ENCODE measurements at regions not wholly inside any gene's neighbourhood (a gene's known extent, or its start where the extent isn't known, plus 50 kb on each side); places are given as distances from the start of the nearest gene placed in this dataset.

DNA sequence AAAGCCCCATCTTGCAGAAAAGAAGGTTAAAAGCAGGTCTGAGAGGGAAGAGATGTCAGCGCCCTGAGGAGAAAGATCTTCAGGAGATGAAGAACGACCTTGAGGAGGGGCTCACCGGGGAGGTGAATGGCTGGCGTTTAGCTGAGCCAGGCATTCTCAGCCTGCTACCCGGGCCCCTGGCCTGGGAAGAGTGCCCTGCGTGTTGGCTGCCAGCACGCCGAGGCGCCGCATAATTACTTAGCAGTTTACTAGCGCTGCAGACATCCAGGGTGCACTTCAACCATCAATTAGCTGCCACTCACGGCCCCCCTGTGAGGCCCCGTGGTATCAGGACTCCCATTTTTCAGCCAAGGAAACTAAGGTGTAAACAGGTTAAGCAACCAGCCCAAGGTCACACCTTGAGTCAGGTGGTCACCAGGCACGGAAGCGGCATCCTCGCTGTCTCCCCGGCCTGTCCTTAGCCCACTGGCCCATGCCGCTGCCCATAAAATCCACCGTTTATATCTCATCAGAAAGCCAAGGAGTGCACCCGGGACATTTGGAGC lies 551.9 kb downstream of the BNC2 start:
- H3K4me3 Mint-ChIP-seq = no peak overlapping the region
- H3K27ac Mint-ChIP-seq = no peak overlapping the region
- no peaks in the 10 kb centered on the region for H3K36me3 Mint-ChIP-seq
- no peaks in the 10 kb centered on the region for H3K9me3 Mint-ChIP-seq (ENCODE audit: low read depth)
- H3K4me1 Mint-ChIP-seq (ENCODE audit: low read depth) = no peaks in the 10 kb centered on the region
- no peaks in the 10 kb centered on the region for H3K27me3 Mint-ChIP-seq

DNA sequence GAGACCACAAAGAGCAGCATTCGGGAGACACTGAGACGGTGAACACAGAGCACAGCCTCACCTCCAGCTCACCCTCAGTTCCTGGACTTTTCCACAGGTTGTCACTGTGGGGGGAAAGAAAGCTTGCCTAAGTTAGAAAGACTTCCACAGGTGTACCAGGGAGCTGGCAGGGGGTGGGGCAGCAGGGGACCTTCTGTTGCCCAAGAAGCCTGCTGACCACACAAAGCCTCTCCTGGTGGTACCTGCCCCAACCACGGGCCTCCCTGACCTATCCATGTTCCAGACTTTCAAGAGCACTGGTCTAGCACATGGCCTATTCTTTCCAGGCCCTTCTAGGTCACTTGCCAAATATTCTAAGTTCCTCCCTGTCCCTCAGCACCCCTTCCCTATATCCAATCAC lies 550.8 kb downstream of the BNC2 start:
- Mint-ChIP-seq H3K4me1 (ENCODE audit: low read depth) (no peaks in the 10 kb centered on the region), H3K27me3 (no peaks in the 10 kb centered on the region), H3K9me3 (ENCODE audit: low read depth) (no peaks in the 10 kb centered on the region), H3K27ac (no peak overlapping the region), H3K4me3 (no peak overlapping the region), H3K36me3 (no peaks in the 10 kb centered on the region)

DNA sequence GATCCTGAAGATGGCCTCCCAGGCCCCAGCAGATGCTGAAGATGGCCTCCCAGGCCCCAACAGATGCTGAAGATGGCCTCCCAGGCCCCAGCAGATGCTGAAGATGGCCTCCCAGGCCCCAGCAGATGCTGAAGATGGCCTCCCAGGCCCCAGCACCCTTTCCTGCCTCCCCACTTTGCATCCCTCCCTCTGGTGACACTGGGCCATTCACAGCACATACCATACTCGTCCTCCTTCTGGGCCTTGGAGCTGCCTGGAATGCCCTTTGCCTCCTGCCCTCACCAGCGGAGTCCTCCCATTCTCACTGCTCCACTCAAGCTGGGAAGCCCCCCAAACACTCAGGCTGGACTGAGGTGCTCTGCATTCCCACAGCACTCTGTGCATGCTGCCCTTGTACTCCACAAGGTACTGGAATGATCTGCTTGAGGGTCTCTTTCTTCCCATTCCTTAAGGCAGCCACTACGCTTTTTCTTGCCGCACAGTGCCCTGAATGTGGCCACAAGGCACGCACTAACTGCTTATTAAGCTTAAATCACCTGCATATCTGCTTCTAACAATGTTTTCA lies 550.0 kb downstream of the BNC2 start:
- H3K27ac Mint-ChIP-seq = no peak overlapping the region
- H3K36me3 Mint-ChIP-seq = no peaks in the 10 kb centered on the region
- no peaks in the 10 kb centered on the region for H3K4me1 Mint-ChIP-seq (ENCODE audit: low read depth)
- no peaks in the 10 kb centered on the region for H3K9me3 Mint-ChIP-seq (ENCODE audit: low read depth)
- H3K4me3 Mint-ChIP-seq = no peak overlapping the region
- no peaks in the 10 kb centered on the region for H3K27me3 Mint-ChIP-seq

DNA sequence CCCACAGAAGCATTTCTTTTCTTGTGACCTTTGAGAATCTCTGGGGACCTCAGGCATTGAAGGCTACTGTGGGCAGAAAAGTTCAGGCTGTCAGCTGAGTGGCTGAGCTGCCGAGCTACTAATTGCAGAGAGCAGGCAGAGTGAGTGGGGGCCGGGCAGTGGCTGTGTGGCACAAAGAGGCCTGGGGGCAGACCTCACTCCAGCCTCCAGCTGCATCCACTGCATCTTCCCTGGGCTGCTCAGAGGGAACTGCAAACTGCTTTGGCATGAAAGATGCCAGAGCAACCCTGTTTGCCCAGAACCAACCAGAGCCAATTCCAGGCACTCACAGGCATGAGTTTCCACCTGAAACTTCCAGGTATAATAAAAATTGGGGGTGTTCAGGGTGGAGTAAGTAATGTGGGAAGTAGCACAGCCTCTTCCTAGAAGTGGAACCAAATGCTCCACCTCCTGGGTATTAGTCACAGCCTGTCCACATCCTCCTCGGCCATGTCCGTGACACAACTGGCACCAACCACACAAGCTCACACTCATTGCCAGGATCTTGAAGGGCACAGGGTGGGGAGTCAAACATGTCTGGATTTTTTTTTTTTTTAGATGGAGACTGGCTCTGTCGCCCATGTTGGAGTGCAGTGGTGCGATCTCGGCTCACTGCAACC lies 548.9 kb downstream of the BNC2 start:
- Mint-ChIP-seq H3K36me3 (no peaks in the 10 kb centered on the region), H3K9me3 (ENCODE audit: low read depth) (no peaks in the 10 kb centered on the region), H3K4me3 (no peak overlapping the region), H3K27ac (no peak overlapping the region), H3K27me3 (no peaks in the 10 kb centered on the region), H3K4me1 (ENCODE audit: low read depth) (no peaks in the 10 kb centered on the region)

DNA sequence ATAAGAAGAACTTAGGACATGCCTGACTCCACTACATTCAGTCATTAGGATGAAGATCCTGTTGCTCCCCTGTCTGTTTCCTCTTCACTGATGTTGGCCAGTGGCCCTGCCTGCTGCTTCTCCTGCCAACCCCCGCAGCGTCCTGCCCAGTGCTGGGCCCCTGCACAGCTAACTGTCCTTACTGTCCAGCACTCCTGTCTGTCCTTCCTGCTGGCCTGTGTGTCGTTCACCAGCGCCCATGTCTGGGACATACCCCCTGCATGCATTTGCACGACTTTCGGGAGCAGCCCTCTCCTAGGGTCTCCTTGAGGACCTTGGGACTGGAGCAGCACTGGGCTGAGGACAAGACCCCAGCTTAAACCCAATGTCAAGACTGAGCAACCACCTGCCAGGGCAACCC lies 547.6 kb downstream of the BNC2 start:
- Mint-ChIP-seq H3K4me3 (no peak overlapping the region), H3K36me3 (no peaks in the 10 kb centered on the region), H3K4me1 (ENCODE audit: low read depth) (no peaks in the 10 kb centered on the region), H3K27ac (no peak overlapping the region), H3K27me3 (no peaks in the 10 kb centered on the region), H3K9me3 (ENCODE audit: low read depth) (no peaks in the 10 kb centered on the region)

DNA sequence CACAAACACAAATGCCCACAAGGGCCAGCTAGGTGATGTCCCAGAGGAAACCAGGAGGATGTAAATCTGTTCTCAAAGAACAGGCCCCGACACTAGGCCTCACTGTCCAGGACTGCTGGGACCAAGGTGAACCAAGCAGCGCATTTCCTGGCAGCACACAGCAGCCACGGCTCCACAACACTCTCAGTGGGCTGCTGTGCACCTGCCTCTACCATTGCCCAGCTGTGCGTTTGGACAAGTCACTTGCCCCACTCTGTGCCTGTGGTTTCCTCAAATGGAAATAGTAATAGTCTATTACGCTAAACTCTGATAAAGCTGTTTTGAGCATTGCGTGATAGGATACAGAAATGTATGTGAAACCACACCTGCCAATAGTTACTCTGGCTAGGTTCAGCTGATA lies 544.5 kb downstream of the BNC2 start:
- Mint-ChIP-seq H3K27me3 (no peaks in the 10 kb centered on the region), H3K4me1 (ENCODE audit: low read depth) (no peaks in the 10 kb centered on the region), H3K4me3 (no peak overlapping the region), H3K36me3 (no peaks in the 10 kb centered on the region), H3K9me3 (ENCODE audit: low read depth) (no peaks in the 10 kb centered on the region), H3K27ac (no peak overlapping the region)

DNA sequence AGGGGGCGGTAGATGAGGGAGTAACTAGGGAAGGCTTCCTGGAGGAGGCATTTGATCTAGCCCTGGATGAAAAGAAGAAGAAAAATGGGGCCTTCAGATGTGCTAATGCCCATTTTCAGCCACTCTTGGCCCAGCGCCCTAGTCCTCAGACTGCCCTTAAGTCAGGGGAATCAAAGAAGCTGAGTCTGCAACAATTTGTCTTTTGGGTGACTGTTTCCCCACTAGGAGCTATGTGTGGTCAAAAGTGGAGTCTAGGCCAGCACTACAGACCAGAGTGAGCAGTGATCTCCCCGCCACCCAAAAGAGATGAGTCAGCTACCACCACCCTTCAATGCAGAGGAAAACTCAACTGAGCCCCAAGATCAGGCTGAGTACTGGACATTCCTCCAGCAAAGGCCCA lies 542.1 kb downstream of the BNC2 start:
- Mint-ChIP-seq H3K27ac (no peak overlapping the region), H3K4me1 (ENCODE audit: low read depth) (no peaks in the 10 kb centered on the region), H3K27me3 (no peaks in the 10 kb centered on the region), H3K36me3 (no peaks in the 10 kb centered on the region), H3K4me3 (no peak overlapping the region), H3K9me3 (ENCODE audit: low read depth) (no peaks in the 10 kb centered on the region)

GRCh38 chr9:16329671-16330113 lies 540.8 kb downstream of the BNC2 start:
- H3K4me3 Mint-ChIP-seq = no peak overlapping the region

DNA sequence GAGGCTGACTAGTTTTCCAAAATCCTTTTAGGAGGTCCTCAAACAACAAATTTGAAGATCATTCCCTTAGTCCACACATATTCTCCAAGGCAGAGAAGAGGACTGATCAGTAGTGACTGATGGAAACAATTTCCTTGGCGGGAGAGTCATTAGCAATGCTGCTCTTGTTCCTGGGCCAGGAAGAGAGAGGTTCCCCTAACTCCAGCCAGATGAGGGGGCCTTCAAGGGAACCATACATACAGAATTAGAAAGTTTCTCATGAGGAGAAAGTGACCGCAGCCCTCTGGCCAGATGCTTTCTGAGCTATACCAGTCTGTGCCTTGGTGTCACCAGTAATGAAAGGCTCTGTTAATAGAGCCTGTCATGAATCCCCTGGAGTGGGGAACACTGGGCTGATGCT lies 539.4 kb downstream of the BNC2 start:
- no peaks in the 10 kb centered on the region for H3K9me3 Mint-ChIP-seq (ENCODE audit: low read depth)
- no peaks in the 10 kb centered on the region for H3K27me3 Mint-ChIP-seq
- H3K4me1 Mint-ChIP-seq (ENCODE audit: low read depth) = no peaks in the 10 kb centered on the region
- H3K27ac Mint-ChIP-seq = no peak overlapping the region
- H3K36me3 Mint-ChIP-seq = no peaks in the 10 kb centered on the region
- no peak overlapping the region for H3K4me3 Mint-ChIP-seq

More at GRCh38 chr9:16329671-16330113, 540.8 kb downstream of the BNC2 start:
- Mint-ChIP-seq H3K36me3 (no peaks in the 10 kb centered on the region), H3K4me1 (ENCODE audit: low read depth) (no peaks in the 10 kb centered on the region), H3K27me3 (no peaks in the 10 kb centered on the region), H3K27ac (no peak overlapping the region), H3K9me3 (ENCODE audit: low read depth) (no peaks in the 10 kb centered on the region)

GRCh38 chr9:16331527-16331926 lies 538.9 kb downstream of the BNC2 start:
- Mint-ChIP-seq H3K4me3 (no peak overlapping the region), H3K4me1 (ENCODE audit: low read depth) (no peaks in the 10 kb centered on the region), H3K36me3 (no peaks in the 10 kb centered on the region), H3K9me3 (ENCODE audit: low read depth) (no peaks in the 10 kb centered on the region), H3K27ac (no peak overlapping the region), H3K27me3 (no peaks in the 10 kb centered on the region)

GRCh38 chr9:16333691-16334090 lies 536.8 kb downstream of the BNC2 start:
- H3K4me3 Mint-ChIP-seq = no peak overlapping the region
- H3K27me3 Mint-ChIP-seq = no peaks in the 10 kb centered on the region
- H3K27ac Mint-ChIP-seq = no peak overlapping the region
- H3K4me1 Mint-ChIP-seq (ENCODE audit: low read depth) = no peaks in the 10 kb centered on the region
- no peaks in the 10 kb centered on the region for H3K9me3 Mint-ChIP-seq (ENCODE audit: low read depth)
- no peaks in the 10 kb centered on the region for H3K36me3 Mint-ChIP-seq

- Mint-ChIP-seq H3K4me1 (ENCODE audit: low read depth) (no peaks in the 10 kb centered on the region), H3K27me3 (no peaks in the 10 kb centered on the region), H3K36me3 (no peaks in the 10 kb centered on the region), H3K27ac (no peak overlapping the region), H3K4me3 (no peak overlapping the region), H3K9me3 (ENCODE audit: low read depth) (no peaks in the 10 kb centered on the region)
These were observed 534.5 kb downstream of the BNC2 start for GRCh38 chr9:16335788-16336580.

DNA sequence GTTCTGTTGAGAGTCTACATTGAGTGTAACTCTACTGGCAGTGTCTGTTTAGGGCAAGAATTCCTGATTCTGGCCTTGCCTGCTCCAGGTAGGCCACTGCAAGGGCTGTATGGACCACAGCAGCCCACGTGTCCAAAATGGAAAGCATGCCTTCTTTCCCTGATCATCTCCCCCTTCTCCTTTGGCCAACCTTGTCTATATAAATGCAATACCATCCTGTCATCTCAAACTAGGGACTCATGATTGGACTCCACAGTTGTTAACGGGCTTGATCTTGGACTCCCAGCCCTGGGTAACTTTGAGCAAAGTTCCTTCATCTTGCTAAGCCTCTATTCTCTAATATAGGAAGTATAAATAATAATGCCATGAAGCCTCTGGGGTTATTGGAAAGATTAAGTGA lies 533.6 kb downstream of the BNC2 start:
- Mint-ChIP-seq H3K36me3 (no peaks in the 10 kb centered on the region), H3K4me3 (no peak overlapping the region), H3K4me1 (ENCODE audit: low read depth) (no peaks in the 10 kb centered on the region), H3K27ac (no peak overlapping the region), H3K27me3 (no peaks in the 10 kb centered on the region), H3K9me3 (ENCODE audit: low read depth) (no peaks in the 10 kb centered on the region)

- H3K9me3 Mint-ChIP-seq (ENCODE audit: low read depth) = no peaks in the 10 kb centered on the region
- no peak overlapping the region for H3K4me3 Mint-ChIP-seq
- no peaks in the 10 kb centered on the region for H3K27me3 Mint-ChIP-seq
- no peak overlapping the region for H3K27ac Mint-ChIP-seq
- no peaks in the 10 kb centered on the region for H3K36me3 Mint-ChIP-seq
- no peaks in the 10 kb centered on the region for H3K4me1 Mint-ChIP-seq (ENCODE audit: low read depth)
These were observed 533.0 kb downstream of the BNC2 start for GRCh38 chr9:16337322-16338029.

DNA sequence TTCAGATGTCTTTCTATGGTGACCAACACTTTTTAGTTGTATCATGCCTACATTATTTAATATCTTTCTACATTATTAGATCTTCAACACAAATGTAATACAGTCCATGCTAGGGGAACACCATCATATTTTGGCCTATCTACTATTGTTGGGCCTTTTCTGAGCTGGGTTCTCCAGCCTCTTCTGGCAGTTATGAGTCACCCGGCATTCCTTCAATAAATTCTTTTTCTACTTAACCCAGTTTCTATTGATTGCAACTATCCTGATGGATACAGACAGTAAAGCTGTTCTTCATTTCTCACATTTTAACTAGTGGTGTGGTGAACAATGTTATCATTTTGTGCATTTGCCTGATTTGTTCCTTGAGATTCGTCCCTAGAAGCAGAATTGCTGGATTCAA lies 529.3 kb downstream of the BNC2 start:
- H3K27ac Mint-ChIP-seq = no peak overlapping the region
- no peak overlapping the region for H3K4me3 Mint-ChIP-seq
- no peaks in the 10 kb centered on the region for H3K36me3 Mint-ChIP-seq
- no peaks in the 10 kb centered on the region for H3K4me1 Mint-ChIP-seq (ENCODE audit: low read depth)
- no peaks in the 10 kb centered on the region for H3K9me3 Mint-ChIP-seq (ENCODE audit: low read depth)
- H3K27me3 Mint-ChIP-seq = no peaks in the 10 kb centered on the region

Data from activated naive CD8-positive, alpha-beta T cell (primary cell).